DOHH2 (cell line): ENCODE measurements at regions not wholly inside any gene's neighbourhood (a gene's known extent, or its start where the extent isn't known, plus 50 kb on each side); places are given as distances from the start of the nearest gene placed in this dataset.

ENCODE experiments used
- H3F3A ChIP-seq: fragments of 200-600 bp; sonication (generic), shearing (Covaris generic); 2 replicates; pipeline ENCODE4 v1.6.0; 2016; ENCODE audit warnings: antibody characterized with exemption, mild to moderate bottlenecking; ENCODE audit not compliant: control insufficient read depth, insufficient read depth
- H3K27ac ChIP-seq: fragments of 200-600 bp; sonication (generic); 2 replicates; pipeline ENCODE4 v1.5.1; 2014; ENCODE audit warnings: low read depth, mild to moderate bottlenecking, low read length, moderate library complexity
- H3K27me3 ChIP-seq: fragments of 200-600 bp; sonication (generic); 2 replicates; pipeline ENCODE4 v1.6.1; 2014; ENCODE audit warnings: mild to moderate bottlenecking, low read length, mixed read lengths; ENCODE audit not compliant: control insufficient read depth
- H3K36me3 ChIP-seq: fragments of 200-600 bp; sonication (generic); 2 replicates; pipeline ENCODE4 v1.6.1; 2014; ENCODE audit warnings: mild to moderate bottlenecking, low read length, moderate library complexity, mixed read lengths; ENCODE audit not compliant: control insufficient read depth
- H3K4me1 ChIP-seq: fragments of 200-600 bp; sonication (generic); 2 replicates; pipeline ENCODE4 v1.6.1; 2014; ENCODE audit warnings: mild to moderate bottlenecking, low read length, mixed read lengths; ENCODE audit not compliant: control insufficient read depth
- H3K4me2 ChIP-seq: fragments of 200-600 bp; sonication (generic); 2 replicates; pipeline ENCODE4 v1.6.0; 2014; ENCODE audit warnings: mild to moderate bottlenecking, low read length, moderate library complexity
- H3K4me3 ChIP-seq: fragments of 200-600 bp; sonication (generic); 2 replicates; pipeline ENCODE4 v1.5.1; 2014; ENCODE audit warnings: mild to moderate bottlenecking, low read length, mixed read lengths
- H3K79me2 ChIP-seq: fragments of 200-600 bp; sonication (generic); 2 replicates; pipeline ENCODE4 v1.6.1; 2014; ENCODE audit warnings: mild to moderate bottlenecking, low read length, mixed read lengths; ENCODE audit not compliant: control insufficient read depth
- H3K9me2 ChIP-seq: fragments of 200-600 bp; sonication (generic); replicated peaks from 2 replicates; pipeline ENCODE4 v1.6.1; 2014; ENCODE audit warnings: mild to moderate bottlenecking, low read length, mixed read lengths; ENCODE audit not compliant: control insufficient read depth
- H3K9me3 ChIP-seq: fragments of 200-600 bp; sonication (generic); 2 replicates; pipeline ENCODE4 v1.6.1; 2014; ENCODE audit warnings: antibody characterized with exemption, low read length, mixed read lengths; ENCODE audit not compliant: control insufficient read depth, insufficient read depth
- H4K20me1 ChIP-seq: fragments of 200-600 bp; sonication (generic); 2 replicates; pipeline ENCODE4 v1.6.0; 2014; ENCODE audit warnings: low read depth, mild to moderate bottlenecking, antibody characterized with exemption, low read length, moderate library complexity; ENCODE audit not compliant: control insufficient read depth, insufficient read depth
- EZH2phosphoT487 ChIP-seq: fragments of 200-600 bp; sonication (generic); IDR thresholded peaks from 2 replicates; pipeline ENCODE4 v1.6.1; 2017; ENCODE audit warnings: borderline replicate concordance, mild to moderate bottlenecking, antibody characterized with exemption, low read length, moderate library complexity, mixed read lengths
- TF ChIP-seq, protein P1 (sequence below): fragments of 200-600 bp; sonication (generic); IDR thresholded peaks from one replicate; pipeline ENCODE4 v1.5.1; 2014; ENCODE audit warnings: antibody characterized with exemption, mild to moderate bottlenecking, low read depth, low read length; ENCODE audit not compliant: poor library complexity, severe bottlenecking

DNA sequence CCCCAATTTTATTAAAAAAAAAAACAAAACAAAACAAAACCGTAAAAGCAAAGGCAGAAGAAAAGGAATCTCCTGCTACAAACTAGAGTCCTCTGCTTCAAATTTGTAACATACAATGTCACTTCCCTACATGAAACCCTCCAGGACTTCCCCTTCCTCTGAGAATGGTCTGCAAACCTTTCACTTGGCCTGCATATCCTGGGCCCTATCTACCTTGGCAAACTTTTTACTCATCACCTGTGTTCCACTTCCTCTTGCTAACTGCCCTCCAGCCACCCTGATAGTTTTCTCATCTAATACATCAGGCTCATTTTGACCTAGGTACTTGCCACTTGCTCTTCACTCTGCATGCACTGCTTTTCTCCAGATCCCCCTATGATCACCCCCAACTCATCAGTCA lies 255.5 kb downstream of the ETAA1 start:
- Histone ChIP-seq H3K27me3 (peaks cover 5% of the 10 kb centered on the region), H3K4me3 (no peak overlapping the region), H3K36me3 (no peaks in the 10 kb centered on the region), H3K4me2 (no peak overlapping the region), H3K4me1 (no peaks in the 10 kb centered on the region), H4K20me1 (no peaks in the 10 kb centered on the region), H3K79me2 (no peaks in the 10 kb centered on the region), H3K9me2 (no peaks in the 10 kb centered on the region), H3K9me3 (no peaks in the 10 kb centered on the region), H3F3A (no peaks in the 10 kb centered on the region), H3K27ac (no peak overlapping the region)
- TF ChIP-seq EZH2phosphoT487 = no peak
- TF ChIP-seq, protein P1, sequence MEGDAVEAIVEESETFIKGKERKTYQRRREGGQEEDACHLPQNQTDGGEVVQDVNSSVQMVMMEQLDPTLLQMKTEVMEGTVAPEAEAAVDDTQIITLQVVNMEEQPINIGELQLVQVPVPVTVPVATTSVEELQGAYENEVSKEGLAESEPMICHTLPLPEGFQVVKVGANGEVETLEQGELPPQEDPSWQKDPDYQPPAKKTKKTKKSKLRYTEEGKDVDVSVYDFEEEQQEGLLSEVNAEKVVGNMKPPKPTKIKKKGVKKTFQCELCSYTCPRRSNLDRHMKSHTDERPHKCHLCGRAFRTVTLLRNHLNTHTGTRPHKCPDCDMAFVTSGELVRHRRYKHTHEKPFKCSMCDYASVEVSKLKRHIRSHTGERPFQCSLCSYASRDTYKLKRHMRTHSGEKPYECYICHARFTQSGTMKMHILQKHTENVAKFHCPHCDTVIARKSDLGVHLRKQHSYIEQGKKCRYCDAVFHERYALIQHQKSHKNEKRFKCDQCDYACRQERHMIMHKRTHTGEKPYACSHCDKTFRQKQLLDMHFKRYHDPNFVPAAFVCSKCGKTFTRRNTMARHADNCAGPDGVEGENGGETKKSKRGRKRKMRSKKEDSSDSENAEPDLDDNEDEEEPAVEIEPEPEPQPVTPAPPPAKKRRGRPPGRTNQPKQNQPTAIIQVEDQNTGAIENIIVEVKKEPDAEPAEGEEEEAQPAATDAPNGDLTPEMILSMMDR = no peak

DNA sequence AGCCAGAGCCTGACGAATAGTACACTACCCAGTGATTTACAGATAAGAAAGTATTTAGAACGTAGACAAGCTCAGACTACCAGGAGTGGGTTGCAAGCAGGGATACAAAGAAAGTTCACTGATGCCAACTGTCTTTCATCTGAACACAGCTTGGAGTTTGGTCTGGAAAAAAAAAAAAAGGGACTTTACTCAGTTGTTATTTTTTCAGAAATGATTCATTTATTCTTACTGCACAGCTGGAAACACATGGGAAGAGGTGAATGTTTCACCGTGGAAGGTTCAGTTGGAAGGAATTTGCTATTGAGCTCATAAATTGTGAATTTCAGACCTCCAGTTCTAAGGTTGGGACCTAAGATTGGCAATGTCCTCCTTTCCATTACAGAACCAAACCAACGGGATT lies 259.7 kb downstream of the ETAA1 start:
- no peaks in the 10 kb centered on the region for H4K20me1 ChIP-seq
- no peak overlapping the region for H3K27ac ChIP-seq
- H3K9me3 ChIP-seq = no peaks in the 10 kb centered on the region
- no peak overlapping the region for H3K4me2 ChIP-seq
- H3K27me3 ChIP-seq = no peaks in the 10 kb centered on the region
- H3F3A ChIP-seq = no peaks in the 10 kb centered on the region
- no peaks in the 10 kb centered on the region for H3K4me1 ChIP-seq
- no peaks in the 10 kb centered on the region for H3K79me2 ChIP-seq
- H3K36me3 ChIP-seq = no peaks in the 10 kb centered on the region
- no peak overlapping the region for H3K4me3 ChIP-seq
- TF ChIP-seq, protein P1 = no peak
- no peak for TF ChIP-seq EZH2phosphoT487
- no peaks in the 10 kb centered on the region for H3K9me2 ChIP-seq

DNA sequence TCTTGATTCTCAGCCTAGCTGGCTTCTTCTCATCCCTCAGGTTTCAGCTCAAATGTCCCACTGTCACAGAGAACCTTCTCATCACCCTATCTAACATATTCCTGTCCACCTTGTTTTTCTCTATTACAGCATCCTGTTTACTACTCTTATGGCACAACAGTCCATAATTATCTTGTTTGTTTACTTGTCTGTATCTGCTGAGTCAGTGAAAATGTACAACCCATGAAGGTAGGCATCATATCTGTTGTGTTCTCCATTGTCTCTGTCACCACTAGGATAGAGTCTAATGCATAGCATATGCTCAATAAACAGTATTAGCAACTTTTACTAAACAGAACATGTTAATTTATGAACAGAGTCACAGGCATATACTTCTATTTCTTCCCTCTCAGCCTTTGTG lies 261.7 kb downstream of the ETAA1 start:
- Histone ChIP-seq H3K9me2 (no peaks in the 10 kb centered on the region; the same call in 1 of the 2 replicates), H3K27me3 (no peaks in the 10 kb centered on the region), H3K4me2 (no peak overlapping the region), H3K4me1 (no peaks in the 10 kb centered on the region), H4K20me1 (no peaks in the 10 kb centered on the region), H3K4me3 (no peak overlapping the region), H3K36me3 (no peaks in the 10 kb centered on the region), H3K9me3 (no peaks in the 10 kb centered on the region), H3F3A (no peaks in the 10 kb centered on the region), H3K79me2 (no peaks in the 10 kb centered on the region), H3K27ac (no peak overlapping the region)
- TF ChIP-seq EZH2phosphoT487 = no peak
- TF ChIP-seq, protein P1 = no peak
